ENCODE measurements at regions not wholly inside any gene's neighbourhood (a gene's known extent, or its start where the extent isn't known, plus 50 kb on each side); places are given as distances from the start of the nearest gene placed in this dataset.

- Histone ChIP-seq H3K4me1 (ENCODE audit: insufficient read depth, low read length) (no peaks in the 10 kb centered on the region), H3K9ac (ENCODE audit: low read length) (no peak overlapping the region), H3K27me3 (ENCODE audit: insufficient read depth, low read length) (no peaks in the 10 kb centered on the region), H3K36me3 (ENCODE audit: insufficient read depth, low read length) (no peaks in the 10 kb centered on the region), H3K27ac (ENCODE audit: low read depth, low read length) (no peak overlapping the region), H3K9me3 (ENCODE audit: insufficient read depth, low read depth, low read length) (peaks cover 7% of the 10 kb centered on the region), H3K79me2 (ENCODE audit: insufficient read depth, low read length) (no peaks in the 10 kb centered on the region), H3K4me3 (ENCODE audit: insufficient read depth, low read depth, low read length) (no peak overlapping the region), H4K20me1 (ENCODE audit: insufficient read depth, low read length) (no peaks in the 10 kb centered on the region), H3K4me2 (ENCODE audit: low read length) (no peak overlapping the region), H2AFZ (ENCODE audit: low read depth, low read length) (no peak overlapping the region)
- no peak for FAIRE-seq
- H3K36me3 Mint-ChIP-seq (ENCODE audit: low read depth, unreplicated experiment), result peaks cover 4% of the 10 kb centered on the region
- no peak for DNase-seq (ENCODE audit: low read depth)
- peaks cover 14% of the 10 kb centered on the region for H3K9me3 Mint-ChIP-seq (ENCODE audit: unreplicated experiment)
- TF ChIP-seq EZH2 (IDR thresholded peaks at IDR 0.05; ENCODE audit: insufficient read depth, low read length), result no peak
- TF ChIP-seq CTCF (IDR thresholded peaks at IDR 0.05; ENCODE audit: insufficient read depth, low read depth, low read length), result no peak
- H3K4me3 Mint-ChIP-seq (ENCODE audit: unreplicated experiment), result no peak overlapping the region
- peaks cover 12% of the 10 kb centered on the region for H3K4me1 Mint-ChIP-seq (ENCODE audit: low read depth, unreplicated experiment)
- no peak overlapping the region for H3K27ac Mint-ChIP-seq (ENCODE audit: unreplicated experiment)
- H3K27me3 Mint-ChIP-seq (ENCODE audit: low read depth, unreplicated experiment), result no peaks in the 10 kb centered on the region
Observed at GRCh38 chr18:33866386-33866785, 288.4 kb downstream of the ASXL3 start.

GRCh38 chr18:33863912-33864311 is 285.9 kb downstream of the ASXL3 start:
- TF ChIP-seq EZH2 (IDR thresholded peaks at IDR 0.05; ENCODE audit: insufficient read depth, low read length), result no peak
- TF ChIP-seq CTCF (IDR thresholded peaks at IDR 0.05; ENCODE audit: insufficient read depth, low read depth, low read length), result no peak
- H3K36me3 ChIP-seq (ENCODE audit: insufficient read depth, low read length), result no peaks in the 10 kb centered on the region
- H3K27ac ChIP-seq (ENCODE audit: low read depth, low read length), result no peak overlapping the region
- no peaks in the 10 kb centered on the region for H4K20me1 ChIP-seq (ENCODE audit: insufficient read depth, low read length)
- H3K27ac Mint-ChIP-seq (ENCODE audit: unreplicated experiment), result no peak overlapping the region
- no peaks in the 10 kb centered on the region for H3K27me3 ChIP-seq (ENCODE audit: insufficient read depth, low read length)
- peaks cover 7% of the 10 kb centered on the region for H3K9me3 ChIP-seq (ENCODE audit: insufficient read depth, low read depth, low read length)
- no peak for DNase-seq (ENCODE audit: low read depth)
- no peak for FAIRE-seq
- no peaks in the 10 kb centered on the region for H3K4me1 Mint-ChIP-seq (ENCODE audit: low read depth, unreplicated experiment)
- H3K4me2 ChIP-seq (ENCODE audit: low read length), result no peak overlapping the region
- no peaks in the 10 kb centered on the region for H3K79me2 ChIP-seq (ENCODE audit: insufficient read depth, low read length)
- no peak overlapping the region for H3K9ac ChIP-seq (ENCODE audit: low read length)
- peaks cover 4% of the 10 kb centered on the region for H3K36me3 Mint-ChIP-seq (ENCODE audit: low read depth, unreplicated experiment)
- no peaks in the 10 kb centered on the region for H3K4me1 ChIP-seq (ENCODE audit: insufficient read depth, low read length)
- H2AFZ ChIP-seq (ENCODE audit: low read depth, low read length), result no peak overlapping the region
- H3K9me3 Mint-ChIP-seq (ENCODE audit: unreplicated experiment), result peaks cover 14% of the 10 kb centered on the region
- H3K4me3 ChIP-seq (ENCODE audit: insufficient read depth, low read depth, low read length), result no peak overlapping the region
- H3K4me3 Mint-ChIP-seq (ENCODE audit: unreplicated experiment), result no peak overlapping the region
- no peaks in the 10 kb centered on the region for H3K27me3 Mint-ChIP-seq (ENCODE audit: low read depth, unreplicated experiment)

- no peaks in the 10 kb centered on the region for H3K27me3 ChIP-seq (ENCODE audit: insufficient read depth, low read length)
- no peak overlapping the region for H3K9ac ChIP-seq (ENCODE audit: low read length)
- no peaks in the 10 kb centered on the region for H3K36me3 ChIP-seq (ENCODE audit: insufficient read depth, low read length)
- H3K4me3 ChIP-seq (ENCODE audit: insufficient read depth, low read depth, low read length), result no peak overlapping the region
- no peak overlapping the region for H3K27ac ChIP-seq (ENCODE audit: low read depth, low read length)
- no peak for DNase-seq (ENCODE audit: low read depth)
- Mint-ChIP-seq H3K4me1 (ENCODE audit: low read depth, unreplicated experiment) (no peaks in the 10 kb centered on the region), H3K9me3 (ENCODE audit: unreplicated experiment) (no peaks in the 10 kb centered on the region), H3K36me3 (ENCODE audit: low read depth, unreplicated experiment) (no peaks in the 10 kb centered on the region), H3K4me3 (ENCODE audit: unreplicated experiment) (no peak overlapping the region), H3K27me3 (ENCODE audit: low read depth, unreplicated experiment) (no peaks in the 10 kb centered on the region), H3K27ac (ENCODE audit: unreplicated experiment) (no peak overlapping the region)
- no peak overlapping the region for H2AFZ ChIP-seq (ENCODE audit: low read depth, low read length)
- H4K20me1 ChIP-seq (ENCODE audit: insufficient read depth, low read length), result no peaks in the 10 kb centered on the region
- no peak for FAIRE-seq
- no peaks in the 10 kb centered on the region for H3K4me1 ChIP-seq (ENCODE audit: insufficient read depth, low read length)
- no peaks in the 10 kb centered on the region for H3K9me3 ChIP-seq (ENCODE audit: insufficient read depth, low read depth, low read length)
- no peak overlapping the region for H3K4me2 ChIP-seq (ENCODE audit: low read length)
- TF ChIP-seq EZH2 (IDR thresholded peaks at IDR 0.05; ENCODE audit: insufficient read depth, low read length), result no peak
- TF ChIP-seq CTCF (IDR thresholded peaks at IDR 0.05; ENCODE audit: insufficient read depth, low read depth, low read length), result no peak
- H3K79me2 ChIP-seq (ENCODE audit: insufficient read depth, low read length), result no peaks in the 10 kb centered on the region
Observed at GRCh38 chr18:33854827-33855139, 276.8 kb downstream of the ASXL3 start.

Measured in astrocyte (in vitro differentiated cells and primary cell).